HCT116 (cell line): ENCODE measurements at regions not wholly inside any gene's neighbourhood (a gene's known extent, or its start where the extent isn't known, plus 50 kb on each side); places are given as distances from the start of the nearest gene placed in this dataset.
A peak's percentile ranks its signal among the peaks of the same experiment; 100 is the strongest.

Source experiments
- ATAC-seq: fragments of 200-7000 bp; cut with Tn5 transposase; 2 replicates; pipeline ENCODE4 v1.9.1; 2020; ENCODE audit warnings: mild to moderate bottlenecking, moderate library complexity
- BruUV-seq: library from RNA; stranded (reverse); fragments of 400-500 nt; replicated peaks from 2 replicates; lab custom pipeline; 2021; lab: Mats Ljungman, UMichigan
- CTCF ChIA-PET: fragments of 300-600 bp; sonication (Branson Sonifier 250); formaldehyde crosslinking; loops from one replicate; lab custom pipeline; 2021; ENCODE audit warnings: antibody characterized with exemption; lab: Charles Lee
- POLR2A ChIA-PET: fragments of 300-600, 350-600 bp; sonication (Branson Sonifier 250); formaldehyde crosslinking; loops from one replicate; lab custom pipeline; 2021; ENCODE audit warnings: antibody characterized with exemption; lab: Charles Lee
- RAD21 ChIA-PET, 2 experiments: fragments of 300-600 bp; sonication (Branson Sonifier 250); formaldehyde crosslinking; loops; one replicate each; lab custom pipeline; 2023; ENCODE audit warnings: low total read pairs in 2 of 2; ENCODE audit not compliant: uncharacterized antibody in 2 of 2, unreplicated experiment in 2 of 2, low non-redundant PET in 1 of 2; lab: Charles Lee
- DNase-seq: peaks from one replicate; pipeline ENCODE4 v3.0.0-alpha.2; 2010; ENCODE audit warnings: low read depth, low spot score
- H2AFZ ChIP-seq: fragments of 200-600 bp; shearing (Covaris generic), sonication (generic); 2 replicates; pipeline ENCODE4 v1.6.1; 2017; ENCODE audit warnings: low read depth, mixed run types, mixed read lengths, antibody characterized with exemption, low read length; ENCODE audit not compliant: poor library complexity, severe bottlenecking
- H3K27ac ChIP-seq: 2 replicates; pipeline ENCODE4 v1.5.1; 2012; ENCODE audit warnings: low read depth, low read length
- H3K27me3 ChIP-seq: fragments of 200-600 bp; sonication (generic); 2 replicates; pipeline ENCODE4 v1.6.1; 2016; ENCODE audit warnings: mixed run types, low read length, mixed read lengths; ENCODE audit not compliant: insufficient read depth
- H3K36me3 ChIP-seq, 2 experiments: fragments of 200-500 bp in 1 of 2; fragments of 200-600 bp in 1 of 2; sonication (Bioruptor generic) in 1 of 2; sonication (generic) in 1 of 2; 2 replicates each; pipeline versions ENCODE4 v1.5.1 to v1.6.1; 2014 to 2016; ENCODE audit warnings: low read length in 2 of 2, inconsistent platforms in 1 of 2, mixed read lengths in 1 of 2, mixed run types in 1 of 2; ENCODE audit not compliant: insufficient read depth in 2 of 2, control insufficient read depth in 1 of 2
- H3K4me1 ChIP-seq, 2 experiments: fragments of 200-600 bp in 1 of 2; sonication (generic) in 1 of 2; 2 replicates each; pipeline versions ENCODE4 v1.5.1 to v1.6.1; 2012 to 2017; ENCODE audit warnings: low read length in 2 of 2, inconsistent platforms in 1 of 2, mild to moderate bottlenecking in 1 of 2, mixed read lengths in 1 of 2, mixed run types in 1 of 2, moderate library complexity in 1 of 2; ENCODE audit not compliant: insufficient read depth in 2 of 2, control insufficient read depth in 1 of 2
- H3K4me2 ChIP-seq: fragments of 200-600 bp; sonication (generic); 2 replicates; pipeline ENCODE4 v1.6.1; 2017; ENCODE audit warnings: mixed run types, low read length, mixed read lengths
- H3K4me3 ChIP-seq, 2 experiments: fragments of 200-600 bp in 1 of 2; sonication (generic) in 1 of 2; replicated peaks in 1 of 2; 2 replicates each; pipeline ENCODE4 v1.5.1; 2011 to 2016; ENCODE audit warnings: low read length in 2 of 2, control low read depth in 1 of 2, low read depth in 1 of 2, mild to moderate bottlenecking in 1 of 2, mixed read lengths in 1 of 2, mixed run types in 1 of 2
- H3K79me2 ChIP-seq: fragments of 200-600 bp; sonication (generic); 2 replicates; pipeline ENCODE4 v1.6.1; 2017; ENCODE audit warnings: mild to moderate bottlenecking, mixed run types, low read length, moderate library complexity, mixed read lengths; ENCODE audit not compliant: insufficient read depth
- H3K9ac ChIP-seq: fragments of 200-600 bp; sonication (generic); 2 replicates; pipeline ENCODE4 v1.6.1; 2016; ENCODE audit warnings: low read length, mixed read lengths
- H3K9me2 ChIP-seq: fragments of 200-600 bp; sonication (generic), shearing (Covaris generic); 2 replicates; pipeline ENCODE4 v1.6.1; 2017; ENCODE audit warnings: mixed run types, mild to moderate bottlenecking, moderate library complexity; ENCODE audit not compliant: insufficient read depth
- H3K9me3 ChIP-seq, 2 experiments: fragments of 200-500 bp in 1 of 2; fragments of 200-600 bp in 1 of 2; sonication (Bioruptor generic) in 1 of 2; sonication (generic) in 1 of 2; 2 replicates each; pipeline ENCODE4 v1.6.1; 2014 to 2017; ENCODE audit warnings: low read length in 2 of 2, mixed read lengths in 2 of 2, inconsistent platforms in 1 of 2, low read depth in 1 of 2, mild to moderate bottlenecking in 1 of 2, mixed run types in 1 of 2, moderate library complexity in 1 of 2; ENCODE audit not compliant: control insufficient read depth in 1 of 2, insufficient read depth in 1 of 2
- H4K20me1 ChIP-seq: fragments of 200-600 bp; sonication (generic), shearing (Covaris generic); 2 replicates; pipeline ENCODE4 v1.6.1; 2017; ENCODE audit warnings: mixed run types, mild to moderate bottlenecking, moderate library complexity; ENCODE audit not compliant: insufficient read depth
- CBX3 ChIP-seq: IDR thresholded peaks from 2 replicates; pipeline ENCODE4 v1.6.1; 2012; ENCODE audit warnings: low read depth
- CEBPB ChIP-seq: IDR thresholded peaks from 2 replicates; pipeline ENCODE4 v1.6.1; 2012; ENCODE audit warnings: low read depth
- CTCF ChIP-seq, 3 experiments: fragments of 200-600 bp in 1 of 3; sonication (generic) in 1 of 3; IDR thresholded peaks in 2 of 3; conservative IDR thresholded peaks in 1 of 3; 2 replicates each; pipeline ENCODE4 v1.5.1; 2012 to 2017; ENCODE audit warnings: low read depth in 2 of 3, low read length in 2 of 3, antibody characterized with exemption in 1 of 3, borderline replicate concordance in 1 of 3, control low read depth in 1 of 3, mild to moderate bottlenecking in 1 of 3, mixed read lengths in 1 of 3, mixed run types in 1 of 3, moderate library complexity in 1 of 3; ENCODE audit not compliant: insufficient read depth in 1 of 3
- JUND ChIP-seq: IDR thresholded peaks from 2 replicates; pipeline ENCODE4 v1.6.1; 2012
- RAD21 ChIP-seq: IDR thresholded peaks from 2 replicates; pipeline ENCODE4 v1.6.1; 2012; ENCODE audit warnings: low read depth, mild to moderate bottlenecking
- ZNF274 ChIP-seq: fragments of 200-500 bp; sonication (Bioruptor generic); IDR thresholded peaks from 2 replicates; pipeline ENCODE4 v1.6.1; 2014; ENCODE audit warnings: mild to moderate bottlenecking, low read depth, low read length, inconsistent platforms
- intact Hi-C: fragments of 100-400 bp; cut with micrococcal nuclease; formaldehyde crosslinking; loops from 2 replicates; pipeline ENCODE4 v1.10.0; 2022

DNA sequence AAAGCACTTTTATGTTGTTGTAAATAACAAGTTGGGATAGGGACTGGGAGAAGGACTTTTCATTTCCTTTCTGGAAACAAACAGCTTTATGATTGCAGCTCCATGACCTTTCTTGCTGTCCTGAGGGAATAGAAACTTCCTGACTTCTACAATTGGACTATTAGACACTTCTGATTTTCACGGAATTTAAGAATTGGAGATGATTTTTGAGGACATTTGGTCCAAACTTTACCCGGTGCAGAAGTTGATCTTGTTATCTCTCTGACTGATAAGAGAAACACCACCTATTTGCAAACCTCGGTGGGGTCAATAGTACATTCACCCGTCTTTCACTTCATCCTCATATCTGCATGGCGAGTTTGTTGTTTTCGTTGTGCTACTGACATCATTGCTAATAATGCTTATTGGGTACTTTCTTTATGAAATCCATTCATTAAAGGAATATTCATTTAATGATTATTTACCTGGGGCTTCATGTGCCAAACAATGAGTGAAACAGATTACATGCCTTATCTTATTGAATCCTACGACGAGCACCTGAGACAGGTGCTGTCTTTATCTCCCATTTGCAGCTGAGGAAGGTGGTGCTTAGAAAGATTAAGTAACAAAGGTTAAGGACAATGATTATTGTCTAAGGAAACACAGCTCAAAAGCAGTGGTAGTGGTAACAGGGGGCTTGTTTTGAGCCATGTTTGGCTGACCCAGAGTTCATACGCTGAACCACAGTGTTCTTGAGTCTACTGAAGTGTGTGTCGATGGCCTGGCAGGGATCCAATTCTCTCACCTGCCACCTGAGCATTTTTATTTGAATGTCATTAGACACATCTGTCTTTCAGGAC lies 176.9 kb upstream of the FAM20A start:
- BruUV-seq, result no TSS peak
- CTCF ChIA-PET, result interaction anchor here (1.1 to 7.3 kb wide), 6 partner anchors 129 to 469 kb away, joined by 3 to 86 read pairs (median 16); no protein-coding TSS in a partner anchor
- no peak overlapping the region for H3K9ac ChIP-seq
- TF ChIP-seq RAD21 (no peak), CEBPB (no peak), CBX3 (no peak), JUND (no peak)
- TF ChIP-seq, all 23 proteins: peak for 0
- H3K79me2 ChIP-seq, result no peaks in the 10 kb centered on the region
- H3K36me3 ChIP-seq, result no peaks in the 10 kb centered on the region
- no peaks in the 10 kb centered on the region for H3K27me3 ChIP-seq
- no peak overlapping the region for H3K4me2 ChIP-seq
- ChIA-PET POLR2A (no interaction called here), RAD21 (no interaction called here)
- H4K20me1 ChIP-seq, result no peaks in the 10 kb centered on the region
- ATAC-seq, result no peak
- intact Hi-C loops, result loop anchor here (1.0 to 10.0 kb wide), 3 partner anchors 128 to 617 kb away; no protein-coding TSS in a partner anchor
- no peaks in the 10 kb centered on the region for H3K9me2 ChIP-seq
- H3K9me3 ChIP-seq, result no peaks in the 10 kb centered on the region
- H3K4me3 ChIP-seq, result no peak overlapping the region
- H3K4me1 ChIP-seq, result peaks cover 4 to 9% of the 10 kb centered on the region in 2 experiments; a peak in 3 of 4 replicates
- H3K27ac ChIP-seq, result no peak overlapping the region
- H2AFZ ChIP-seq, result peak overlapping the region; percentile 44
- no peak for DNase-seq

- Histone ChIP-seq H3K9me2 (no peaks in the 10 kb centered on the region), H3K36me3 (no peaks in the 10 kb centered on the region), H4K20me1 (no peaks in the 10 kb centered on the region), H3K9ac (no peak overlapping the region), H3K4me3 (no peak overlapping the region), H3K4me1 (peaks cover 4 to 9% of the 10 kb centered on the region in 2 experiments; a peak in 3 of 4 replicates)
- no TSS peak for BruUV-seq
- intact Hi-C loops, result loop anchor here (1.0 to 10.0 kb wide), 3 partner anchors 129 to 617 kb away; no protein-coding TSS in a partner anchor
- peak; percentile 51 for DNase-seq
- CTCF ChIA-PET, result interaction anchor here (1.1 to 7.3 kb wide), 6 partner anchors 130 to 470 kb away, joined by 3 to 86 read pairs (median 34); no protein-coding TSS in a partner anchor
- TF ChIP-seq ZNF274, result no peak
- peak; percentile 94 for TF ChIP-seq RAD21
- TF ChIP-seq CTCF (IDR thresholded peaks at IDR 0.05 in 2 of 3, conservative IDR thresholded peaks at IDR 0.05 in 1 of 3; ENCODE audit: borderline replicate concordance in 1 of 3, insufficient read depth in 1 of 3, low read depth in 2 of 3, low read length in 2 of 3), result peak; percentile 77 to 95 (median 87)
- TF ChIP-seq, all 23 proteins: peak for 2
- Histone ChIP-seq H3K4me2 (no peak overlapping the region), H3K9me3 (no peaks in the 10 kb centered on the region), H2AFZ (peak overlapping the region; percentile 44), H3K79me2 (no peaks in the 10 kb centered on the region), H3K27ac (no peak overlapping the region), H3K27me3 (no peaks in the 10 kb centered on the region)
- RAD21 ChIA-PET, result no interaction called here
- peak; percentile 46 for ATAC-seq
- POLR2A ChIA-PET, result no interaction called here
These were observed 176.2 kb upstream of the FAM20A start for GRCh38 chr17:68777243-68777855.
